DOHH2 (cell line): ENCODE measurements at regions not wholly inside any gene's neighbourhood (a gene's known extent, or its start where the extent isn't known, plus 50 kb on each side); places are given as distances from the start of the nearest gene placed in this dataset.

Experiments
- CTCF ChIP-seq: fragments of 200-600 bp; sonication (generic); IDR thresholded peaks from one replicate; pipeline ENCODE4 v1.5.1; 2014; ENCODE audit warnings: antibody characterized with exemption, mild to moderate bottlenecking, low read depth, low read length; ENCODE audit not compliant: poor library complexity, severe bottlenecking
- EZH2phosphoT487 ChIP-seq: fragments of 200-600 bp; sonication (generic); IDR thresholded peaks from 2 replicates; pipeline ENCODE4 v1.6.1; 2017; ENCODE audit warnings: borderline replicate concordance, mild to moderate bottlenecking, antibody characterized with exemption, low read length, moderate library complexity, mixed read lengths

GRCh38 chr3:44061961-44062360 lies 179.7 kb upstream of the TOPAZ1 start:
- no peak for TF ChIP-seq CTCF
- TF ChIP-seq EZH2phosphoT487: no peak
